ENCODE measurements at regions not wholly inside any gene's neighbourhood (a gene's known extent, or its start where the extent isn't known, plus 50 kb on each side); places are given as distances from the start of the nearest gene placed in this dataset.

DNA sequence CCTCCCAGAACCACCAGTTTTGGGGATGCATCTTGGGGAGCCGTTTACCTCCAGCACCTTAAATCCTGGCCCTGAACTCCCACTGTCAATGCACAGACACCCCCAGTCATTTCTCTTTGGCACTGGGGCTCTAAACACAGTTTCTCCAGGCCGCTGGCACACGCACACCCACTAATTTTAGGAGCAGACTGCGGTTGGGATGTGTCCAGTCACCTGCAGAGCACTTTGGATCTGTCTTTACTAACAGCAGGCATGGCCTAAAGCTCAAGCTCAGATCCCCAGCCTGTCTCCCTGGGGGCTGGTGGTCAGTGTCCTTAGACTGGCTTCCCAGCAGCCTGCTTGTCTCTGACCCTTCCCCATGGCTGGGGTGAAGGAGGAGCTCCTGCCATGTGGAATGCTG lies 49.9 kb downstream of the SYNE3 start:
- DNase-seq (ENCODE audit: low read depth in 2 of 2): no peak

DNA sequence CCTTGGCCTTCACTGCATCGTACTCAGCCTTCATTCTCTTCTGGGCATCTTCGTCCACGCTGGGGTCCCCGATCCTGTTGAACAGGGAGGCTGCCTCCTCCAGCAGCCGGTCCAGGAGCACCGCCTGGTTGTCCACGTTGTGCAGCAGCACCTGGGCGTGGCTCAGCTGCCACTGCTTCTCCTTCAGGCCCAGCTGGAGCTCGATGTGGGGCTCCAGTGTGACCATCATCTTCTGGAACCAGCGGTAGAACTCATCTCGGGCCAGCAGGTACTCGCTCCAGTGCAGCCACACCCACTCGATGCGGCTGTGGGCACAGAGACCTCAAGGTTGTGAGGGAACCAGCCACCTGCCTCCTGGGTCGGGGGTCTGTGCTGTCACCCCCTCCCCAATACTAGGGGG lies 50.5 kb downstream of the SYNE3 start:
- DNase-seq (ENCODE audit: low read depth in 2 of 2): no peak

DNA sequence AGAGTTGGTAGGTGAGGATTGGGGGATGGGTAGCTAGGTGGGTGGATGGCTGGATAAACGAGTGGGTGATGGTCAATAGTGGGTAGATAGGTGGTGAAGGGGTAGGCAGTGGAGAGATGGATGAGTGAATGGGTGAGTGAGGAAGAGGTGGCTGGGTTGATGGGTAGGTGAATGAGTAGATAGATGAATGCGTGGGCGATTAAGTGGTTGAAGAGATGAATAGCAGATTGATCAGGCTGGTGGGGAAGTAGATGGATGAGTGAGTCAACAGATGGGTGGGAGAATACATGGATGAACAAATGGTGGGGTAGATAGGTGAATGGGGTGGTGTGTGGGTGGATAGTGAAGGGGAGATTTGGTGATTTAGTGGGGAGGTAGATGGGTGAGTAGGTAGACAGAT lies 51.1 kb downstream of the SYNE3 start:
- DNase-seq (ENCODE audit: low read depth in 2 of 2): no peak

DNA sequence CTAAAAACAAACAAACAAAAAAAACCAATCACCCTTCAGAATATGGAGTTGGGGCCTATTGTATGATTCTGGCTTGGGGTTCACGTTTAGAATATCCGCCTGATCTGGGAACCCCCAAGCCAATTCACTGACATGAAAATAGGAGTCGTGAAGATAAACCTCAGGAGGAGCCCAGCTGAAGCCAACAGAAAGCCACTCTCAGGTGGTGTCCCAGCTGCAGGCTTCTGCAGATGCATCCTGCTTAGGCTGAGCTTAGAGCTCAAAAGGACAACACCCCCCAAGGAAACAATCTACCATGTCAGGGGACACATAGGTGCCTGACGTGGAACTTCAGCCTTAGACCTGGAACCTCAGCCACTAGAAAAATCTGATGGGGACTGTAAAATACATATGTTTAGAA lies 51.9 kb downstream of the SYNE3 start:
- DNase-seq (ENCODE audit: low read depth in 2 of 2): no peak

DNA sequence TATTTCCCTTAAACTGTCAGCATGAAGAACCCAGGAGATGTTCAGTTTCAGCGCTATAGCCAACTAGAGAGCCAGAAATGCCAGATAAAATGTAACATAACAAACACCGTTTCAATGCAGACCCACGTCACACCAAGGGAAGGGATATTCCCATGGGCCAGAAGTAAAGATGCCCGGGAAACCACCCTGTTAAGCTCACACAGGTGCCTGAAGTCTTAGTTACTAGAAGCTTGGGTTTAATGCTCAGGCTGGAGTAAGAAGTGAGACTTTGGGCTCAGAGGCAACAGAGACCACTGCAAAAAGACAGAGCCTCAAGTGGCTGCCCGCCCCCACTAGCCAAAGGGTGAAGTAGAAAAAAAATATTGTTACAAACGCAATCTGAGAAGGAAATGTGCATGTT lies 52.3 kb downstream of the SYNE3 start:
- DNase-seq (ENCODE audit: low read depth in 2 of 2): no peak

DNA sequence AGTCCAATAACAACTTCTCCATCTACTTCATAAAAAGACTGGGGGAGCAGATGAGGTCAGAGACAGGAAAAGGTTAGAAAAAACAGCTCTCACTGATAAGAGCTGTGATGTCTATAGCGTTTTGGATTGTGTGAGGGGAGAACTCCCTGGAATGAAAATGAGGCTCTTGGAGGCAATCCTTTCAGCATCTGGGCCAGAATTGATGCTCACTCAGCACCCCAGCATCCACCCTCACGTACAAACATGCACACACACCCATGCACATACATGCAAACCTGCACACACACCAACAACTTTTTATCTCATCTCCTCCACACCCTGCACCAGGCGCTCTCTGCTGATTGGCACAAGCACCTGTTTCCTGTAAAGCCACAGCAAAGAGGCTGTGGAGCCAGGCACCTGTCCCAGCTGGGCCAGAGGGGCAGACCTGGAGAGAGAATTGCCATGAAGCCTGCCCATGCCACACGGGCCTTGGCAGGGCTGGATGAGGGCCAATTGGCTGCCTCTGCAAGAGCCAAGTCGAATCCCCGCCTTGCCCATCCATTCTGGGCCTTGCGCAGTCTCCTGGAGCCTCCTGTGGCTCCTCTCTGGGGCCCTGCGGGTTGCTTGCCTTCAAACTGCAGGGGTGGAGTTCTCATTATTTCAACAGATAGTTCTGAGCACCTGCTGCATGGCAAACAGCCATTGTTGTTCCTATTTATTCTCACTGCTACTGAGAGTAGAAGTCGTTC lies 53.1 kb downstream of the SYNE3 start:
- DNase-seq (ENCODE audit: low read depth in 2 of 2): no peak

DNA sequence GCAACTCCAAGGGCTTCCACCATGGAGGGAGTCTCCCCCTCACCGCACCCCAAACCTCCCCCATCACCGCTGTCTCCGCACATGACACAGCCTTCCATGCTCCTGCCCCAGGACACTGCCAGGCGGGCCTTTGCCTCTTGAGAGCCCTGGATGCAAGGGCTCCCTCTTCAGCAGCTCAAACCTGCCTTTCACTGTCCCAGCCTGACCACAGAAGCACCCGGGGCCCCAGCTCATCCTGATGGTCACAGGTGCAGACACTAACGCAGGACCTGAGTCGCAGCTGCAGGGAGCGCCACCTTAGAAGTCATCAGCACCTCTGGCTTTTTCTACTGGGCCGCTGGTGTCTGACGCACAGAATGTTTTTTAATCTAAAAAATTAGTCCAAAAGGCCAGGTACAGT lies 54.0 kb downstream of the SYNE3 start:
- no peak for DNase-seq (ENCODE audit: low read depth in 2 of 2)

DNA sequence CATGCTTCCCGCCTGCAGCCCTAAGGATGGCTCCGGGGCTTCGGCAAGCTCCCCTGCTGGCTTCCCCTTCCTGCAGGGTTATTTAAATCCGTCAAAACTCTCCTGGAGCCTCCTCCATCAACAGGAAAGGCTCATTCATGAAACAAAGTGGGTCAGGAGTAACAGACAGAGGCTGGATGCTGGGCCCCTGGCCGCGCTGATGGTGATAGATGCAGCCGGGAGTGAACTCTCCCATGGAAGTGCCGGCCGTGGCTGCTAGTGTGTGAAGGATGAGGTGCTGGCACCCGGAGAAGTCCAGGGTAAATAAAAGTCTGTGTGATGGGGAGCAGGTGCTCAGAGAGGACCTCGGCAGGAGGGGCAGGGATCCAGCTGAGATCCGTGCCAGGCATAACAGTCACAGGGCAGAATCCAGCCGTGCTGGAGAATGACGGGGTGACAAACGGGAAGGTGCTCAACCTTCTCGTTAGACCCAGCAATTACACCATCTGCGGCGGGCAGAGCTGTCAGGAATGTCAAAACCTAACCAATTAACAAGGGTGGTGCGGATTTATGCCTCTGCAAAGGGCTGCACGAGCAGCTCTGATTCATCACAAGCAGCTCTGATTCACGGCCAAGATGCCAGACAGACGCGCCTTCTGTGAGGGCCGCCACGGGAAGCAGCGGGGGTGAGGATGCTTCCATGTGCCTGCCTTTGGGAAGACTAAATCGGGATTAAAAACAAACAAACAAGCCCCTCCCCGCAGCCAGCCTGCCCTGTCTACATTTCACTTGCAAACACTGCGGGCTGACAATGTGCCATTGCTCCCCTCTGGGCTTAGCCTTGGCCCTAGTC lies 55.6 kb downstream of the SYNE3 start:
- DNase-seq (ENCODE audit: low read depth in 2 of 2): no peak

DNA sequence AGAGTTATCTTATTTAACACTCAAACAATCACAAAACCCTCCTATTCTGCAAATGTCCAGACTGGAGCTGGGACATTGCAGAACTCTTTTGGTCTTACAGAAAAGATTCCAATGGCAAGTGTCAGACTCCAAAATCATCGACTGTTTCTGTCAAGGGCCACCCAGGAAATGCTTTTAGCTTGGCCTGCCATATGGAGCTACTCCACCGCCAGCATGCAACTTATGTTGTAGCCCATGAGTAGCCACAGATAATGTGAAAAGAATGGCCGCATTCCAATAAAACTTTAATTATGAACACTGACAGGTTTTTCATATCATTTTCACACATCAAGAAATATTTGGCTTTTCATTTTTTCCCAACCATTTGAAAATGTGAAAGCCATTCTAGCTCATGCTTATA lies 57.5 kb downstream of the SYNE3 start:
- no peak for DNase-seq (ENCODE audit: low read depth in 2 of 2)

DNA sequence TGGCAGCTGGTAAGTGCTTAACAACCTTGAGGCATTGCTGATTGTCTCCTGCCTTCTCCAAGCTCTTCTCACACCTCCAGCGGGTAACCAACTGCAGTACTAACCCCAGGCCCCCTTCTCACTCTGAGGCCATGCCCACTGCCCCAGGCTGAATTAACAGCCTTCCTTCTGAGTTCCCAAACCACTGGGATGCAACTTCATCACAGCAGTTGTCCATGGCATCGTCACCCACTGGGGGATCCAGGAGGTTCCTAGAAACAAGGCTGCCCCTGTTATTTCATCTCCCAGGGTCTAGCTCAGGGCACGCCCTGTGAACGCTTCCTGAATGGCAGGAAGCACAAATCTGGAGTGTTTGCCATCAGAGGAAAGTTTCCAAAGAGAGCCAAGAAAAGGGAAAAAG lies 58.0 kb downstream of the SYNE3 start:
- no peak for DNase-seq (ENCODE audit: low read depth in 2 of 2)

DNA sequence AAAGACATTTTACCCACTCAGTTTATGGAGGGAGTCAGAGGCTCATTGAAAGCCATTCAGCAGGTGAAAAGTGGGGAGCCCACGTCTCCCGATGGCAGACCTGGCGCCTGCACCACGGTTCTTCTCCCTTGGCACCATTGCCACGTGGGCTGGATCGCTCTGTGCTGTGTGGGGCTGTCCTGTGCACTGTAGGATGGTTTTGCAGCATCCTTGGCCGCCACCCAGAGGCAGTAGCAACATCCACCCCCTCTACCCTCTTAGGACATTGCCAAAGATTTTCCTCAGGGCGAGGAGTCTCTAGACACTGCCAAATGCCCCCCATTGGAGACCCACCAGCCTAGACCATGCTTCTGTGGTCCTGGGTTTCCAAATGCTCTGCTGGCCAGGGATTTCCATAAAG lies 60.2 kb downstream of the SYNE3 start:
- DNase-seq (ENCODE audit: low read depth in 2 of 2): no peak

DNA sequence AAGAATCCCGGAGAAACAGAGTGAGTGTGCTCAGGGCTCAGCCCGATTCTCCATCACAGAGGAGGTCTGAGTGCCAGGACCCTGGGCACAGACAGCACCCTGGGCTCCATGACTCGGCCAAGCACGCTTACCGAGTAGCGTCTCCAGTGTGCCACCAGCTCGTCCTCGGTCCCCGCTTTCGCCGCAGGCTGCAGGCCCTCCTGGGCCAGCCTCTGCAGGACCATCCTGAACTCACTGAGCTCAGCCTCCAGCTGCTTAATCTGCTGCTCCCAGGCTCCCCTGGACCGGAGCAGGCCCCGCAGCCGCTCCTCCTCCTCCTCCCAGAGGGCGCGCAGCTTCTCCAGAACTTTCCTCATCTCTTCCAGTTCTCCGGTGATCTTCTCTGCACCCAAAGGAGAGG lies 61.2 kb downstream of the SYNE3 start:
- DNase-seq (ENCODE audit: low read depth in 2 of 2): no peak

DNA sequence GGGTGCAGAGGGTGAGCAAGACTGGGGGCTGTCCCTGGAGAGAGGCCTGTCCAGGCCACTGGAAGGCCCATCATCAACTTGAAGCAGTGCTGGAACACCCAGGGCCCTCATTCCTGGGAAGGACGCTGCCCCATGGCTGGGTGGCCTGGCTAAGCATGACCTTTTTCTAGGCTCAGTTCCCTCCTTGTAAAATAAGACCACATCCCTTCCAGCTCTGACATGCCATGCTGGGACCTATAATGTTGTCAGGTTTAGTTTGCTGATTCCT lies 62.8 kb downstream of the SYNE3 start:
- no peak for DNase-seq (ENCODE audit: low read depth in 2 of 2)

DNA sequence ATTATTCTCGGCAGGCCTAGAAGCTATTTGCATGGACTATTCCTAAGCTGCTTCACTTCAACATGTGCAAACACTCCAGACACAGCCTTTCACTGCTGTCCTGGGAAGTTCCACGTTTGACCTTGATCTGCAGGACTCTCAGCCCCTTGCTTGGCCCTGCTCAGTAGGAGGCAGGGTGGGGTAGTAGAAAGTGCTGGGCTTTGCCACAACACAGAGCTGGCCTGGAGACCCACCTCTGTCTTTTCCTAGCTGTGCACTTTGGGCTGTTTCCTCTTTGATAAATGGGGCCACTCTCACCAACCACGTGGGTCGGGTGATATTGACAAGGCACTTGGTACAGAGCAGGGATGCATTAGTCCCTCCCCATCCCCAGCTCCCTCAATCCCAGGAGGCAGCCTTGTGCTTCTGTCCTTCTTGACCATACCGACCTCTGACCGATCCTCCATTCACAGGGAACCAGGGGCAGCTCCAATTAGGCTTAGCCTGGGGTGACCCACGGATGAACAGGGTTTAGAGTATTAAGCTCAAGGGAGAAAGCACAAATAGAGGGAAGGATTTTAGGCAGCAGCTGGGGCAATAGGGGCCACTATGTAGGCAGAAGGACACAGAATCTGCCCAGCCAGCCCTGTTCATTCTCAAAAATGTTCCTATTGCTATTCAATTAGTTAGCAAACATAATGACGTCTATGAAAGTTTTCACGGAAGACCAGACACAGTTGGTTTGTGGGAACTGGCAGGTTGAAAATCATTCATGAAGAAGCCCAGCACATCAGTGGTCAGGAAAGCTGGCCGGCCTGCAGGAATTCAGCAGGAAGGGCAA lies 63.3 kb downstream of the SYNE3 start:
- no peak for DNase-seq (ENCODE audit: low read depth in 2 of 2)

DNA sequence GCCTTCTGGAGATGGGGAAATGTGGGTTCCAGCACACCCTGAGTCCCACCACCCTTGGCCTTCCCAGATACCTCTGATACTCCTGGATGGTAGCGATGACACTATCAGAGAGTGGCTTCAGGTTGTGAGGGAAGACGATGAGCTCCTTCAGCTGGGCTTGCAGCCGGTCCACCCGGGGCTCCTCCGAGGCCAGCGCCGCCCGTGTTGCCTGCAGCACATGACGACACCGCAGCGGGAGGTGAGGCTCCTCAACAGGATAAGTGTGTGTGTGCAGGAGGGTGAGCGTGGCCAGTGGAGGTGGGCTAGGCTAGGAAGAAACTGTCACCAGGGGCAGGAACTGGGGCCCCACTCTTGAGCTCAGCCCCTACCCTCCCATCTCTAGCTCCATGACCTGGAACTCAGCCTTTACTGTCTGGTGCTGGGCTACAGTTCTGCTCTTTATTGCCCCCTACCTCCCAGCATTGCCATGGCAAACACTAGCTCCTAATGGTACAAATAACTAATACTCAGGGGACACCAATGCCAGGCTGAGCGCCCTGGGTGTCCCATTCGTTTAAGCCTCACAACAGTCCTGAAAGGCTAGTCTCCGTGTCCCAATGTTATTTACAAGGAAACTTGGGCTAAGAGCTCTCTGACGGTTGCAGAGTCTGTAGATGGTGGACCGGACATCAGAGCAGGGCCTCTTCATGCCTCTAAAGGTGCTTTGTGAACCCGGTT lies 64.1 kb downstream of the SYNE3 start:
- no peak for DNase-seq (ENCODE audit: low read depth in 2 of 2)

DNA sequence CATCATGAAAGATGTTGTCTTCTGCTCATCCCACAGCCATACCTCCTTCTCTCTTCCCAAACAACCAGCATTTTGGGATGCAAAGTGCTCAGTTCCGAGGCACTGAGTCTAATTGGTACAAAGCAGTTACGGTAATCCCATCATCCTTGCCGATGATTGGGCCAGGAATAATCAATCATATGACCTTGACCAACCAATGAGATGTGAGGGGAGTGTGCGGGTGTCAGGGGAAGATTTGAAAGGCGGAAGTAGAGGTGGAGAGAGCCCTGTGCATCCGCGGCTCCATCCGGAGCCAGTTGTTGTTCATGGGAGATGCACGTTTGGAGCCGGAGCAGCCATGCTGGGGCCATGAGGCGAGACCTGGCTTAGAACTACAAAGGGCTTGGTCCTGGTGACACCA lies 67.3 kb downstream of the SYNE3 start:
- DNase-seq (ENCODE audit: low read depth in 2 of 2): no peak

DNA sequence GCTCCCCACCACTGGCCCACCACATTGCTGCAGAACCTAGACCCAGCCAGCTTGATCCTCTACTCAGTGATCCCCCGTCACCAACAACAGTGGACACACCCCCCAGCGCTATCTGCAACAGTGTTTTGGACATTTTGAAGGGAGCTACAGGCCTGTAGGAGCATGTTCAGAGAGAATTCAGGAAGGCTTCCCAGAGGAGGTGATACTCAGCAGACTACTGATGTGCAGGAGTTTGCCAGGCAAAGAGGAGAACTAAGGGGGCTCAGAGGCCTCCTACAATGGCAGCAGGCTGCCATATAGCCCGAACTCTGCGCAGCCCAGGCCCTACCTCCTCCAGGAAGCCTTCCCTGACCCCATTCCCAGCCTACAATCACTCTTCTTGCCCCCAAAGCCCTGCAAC lies 70.0 kb downstream of the SYNE3 start:
- DNase-seq (ENCODE audit: low read depth in 2 of 2): no peak

DNA sequence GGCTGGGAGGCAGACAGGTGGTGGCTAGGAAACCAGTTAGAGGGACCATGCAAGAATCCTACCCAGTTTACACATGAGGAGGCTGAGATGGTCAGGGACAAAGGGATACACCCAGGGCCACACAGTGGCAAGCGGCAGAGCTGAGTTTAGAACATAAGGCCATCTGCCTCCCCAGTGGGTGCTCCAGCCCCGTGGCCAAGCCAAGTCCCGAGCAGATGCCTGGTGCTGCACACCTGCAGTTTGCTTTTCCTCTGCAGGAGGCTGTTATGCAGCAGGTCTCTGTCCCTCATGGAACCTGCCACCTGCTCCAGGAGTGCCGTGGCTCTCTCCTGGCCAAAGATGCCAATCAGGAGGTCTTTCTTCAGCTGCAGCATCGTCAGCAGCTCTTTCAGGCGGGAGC lies 70.8 kb downstream of the SYNE3 start:
- no peak for DNase-seq (ENCODE audit: low read depth in 2 of 2)

DNA sequence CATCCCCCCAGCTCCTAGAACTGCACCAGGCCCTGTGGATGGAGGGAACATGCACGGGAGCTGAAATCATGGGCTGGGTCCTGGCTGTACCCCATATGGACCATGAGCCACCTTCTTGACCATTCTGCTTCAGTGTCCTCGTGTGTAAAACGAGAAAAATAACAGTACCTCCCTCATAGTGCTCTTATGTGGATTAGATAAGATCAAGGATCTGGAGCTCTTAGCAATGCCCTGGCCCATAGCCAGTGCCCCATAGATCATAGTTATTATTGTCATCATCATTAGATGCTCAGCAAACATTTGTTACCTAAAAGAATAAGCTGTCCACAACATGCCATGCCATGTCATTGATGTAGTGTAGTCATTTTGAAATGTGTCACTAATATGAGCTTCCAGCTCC lies 71.3 kb downstream of the SYNE3 start:
- no peak for DNase-seq (ENCODE audit: low read depth in 2 of 2)

DNA sequence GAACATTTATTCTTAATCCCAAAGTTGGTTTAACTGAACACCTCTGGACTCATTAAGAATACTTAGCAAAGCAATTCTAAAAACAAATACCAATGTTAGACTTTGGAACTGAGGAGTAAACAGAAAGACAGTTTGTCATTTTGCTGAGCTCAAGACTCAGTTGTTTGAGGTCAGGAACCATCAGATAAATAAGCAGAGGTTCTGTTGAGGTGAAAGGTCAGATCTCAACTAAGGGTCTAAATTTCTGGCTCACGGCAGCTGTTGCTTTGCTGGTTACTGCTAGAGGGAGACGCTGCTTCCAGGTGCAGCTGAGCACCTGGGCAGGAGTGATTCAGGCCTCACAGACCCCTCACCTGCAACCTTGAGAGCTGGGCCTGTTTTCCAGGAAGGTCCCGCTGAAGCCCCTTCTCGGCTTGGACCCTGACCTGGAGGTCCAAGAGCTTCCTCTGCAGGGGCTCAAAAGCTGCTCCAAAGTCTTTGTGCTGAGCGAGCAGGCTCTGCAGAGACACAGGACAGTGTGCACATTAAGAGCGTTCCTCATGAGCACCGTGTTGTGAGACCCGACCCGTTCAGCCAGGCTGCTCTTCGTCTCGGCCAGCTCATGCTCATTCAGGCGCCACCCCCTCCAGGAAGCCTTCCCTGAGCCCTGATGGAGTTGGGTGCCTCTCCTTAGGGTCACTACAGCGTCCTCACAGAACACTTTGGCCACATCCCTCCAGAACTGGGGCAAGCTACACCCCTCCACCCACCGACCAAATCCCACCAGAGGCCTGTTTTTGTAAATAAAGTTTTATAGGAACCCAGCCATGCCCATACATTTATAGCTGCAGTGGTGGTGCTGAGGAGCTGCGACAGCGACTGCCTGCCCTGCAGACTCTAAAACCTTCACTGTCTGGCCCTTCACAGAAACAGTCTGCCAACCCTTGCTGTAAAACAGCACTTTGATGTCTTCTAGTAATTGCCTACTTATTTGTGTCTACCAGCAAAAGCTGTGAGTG lies 72.0 kb downstream of the SYNE3 start:
- DNase-seq (ENCODE audit: low read depth in 2 of 2): no peak

DNA sequence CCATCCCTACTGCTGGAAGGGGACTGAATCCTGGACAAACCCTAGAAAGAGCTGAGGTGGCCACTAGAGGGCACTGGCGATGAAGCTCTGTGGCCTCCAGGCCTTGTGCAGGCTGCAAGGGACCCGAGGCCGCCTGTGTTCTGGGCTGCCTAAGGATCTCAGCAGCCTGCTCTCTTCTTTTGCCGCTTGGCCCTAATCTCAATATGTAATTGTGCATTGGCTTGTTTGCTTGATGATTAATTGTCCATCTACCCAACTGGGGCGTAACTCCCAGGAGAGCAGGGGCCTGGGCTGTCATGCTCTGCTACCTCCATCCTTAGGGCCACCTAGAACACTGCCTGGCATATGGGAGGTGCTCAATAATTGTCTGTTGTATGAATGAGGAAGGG lies 73.8 kb downstream of the SYNE3 start:
- peak; percentile 68 to 69 for DNase-seq (ENCODE audit: low read depth in 2 of 2)

Measured in activated CD4-positive, alpha-beta T cell treated with anti-CD3 and anti-CD28 coated beads for 24 hours (primary cell).